ENCODE measurements at regions not wholly inside any gene's neighbourhood (a gene's known extent, or its start where the extent isn't known, plus 50 kb on each side); places are given as distances from the start of the nearest gene placed in this dataset.

DNA sequence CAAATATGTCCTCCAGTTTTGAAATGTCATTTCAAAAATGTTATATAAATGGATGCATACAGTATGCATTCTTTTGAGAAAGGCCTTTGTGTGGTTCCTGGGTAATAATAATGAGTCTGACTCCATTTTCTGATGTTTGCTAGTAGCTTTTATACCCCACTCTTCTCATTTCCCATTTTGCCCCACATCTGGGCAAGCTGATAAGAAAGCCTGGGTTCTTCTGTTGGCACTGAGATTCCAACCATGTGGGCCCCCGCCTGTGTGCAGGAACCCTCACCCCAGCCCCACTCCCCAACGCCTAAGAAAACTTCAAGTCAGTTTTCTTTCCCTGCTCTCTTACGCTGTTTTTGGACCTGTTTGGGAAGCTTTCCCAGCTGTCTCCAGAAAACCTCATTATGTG, 89.4 kb downstream of the SNX18 start:
- TF ChIP-seq, protein P1, sequence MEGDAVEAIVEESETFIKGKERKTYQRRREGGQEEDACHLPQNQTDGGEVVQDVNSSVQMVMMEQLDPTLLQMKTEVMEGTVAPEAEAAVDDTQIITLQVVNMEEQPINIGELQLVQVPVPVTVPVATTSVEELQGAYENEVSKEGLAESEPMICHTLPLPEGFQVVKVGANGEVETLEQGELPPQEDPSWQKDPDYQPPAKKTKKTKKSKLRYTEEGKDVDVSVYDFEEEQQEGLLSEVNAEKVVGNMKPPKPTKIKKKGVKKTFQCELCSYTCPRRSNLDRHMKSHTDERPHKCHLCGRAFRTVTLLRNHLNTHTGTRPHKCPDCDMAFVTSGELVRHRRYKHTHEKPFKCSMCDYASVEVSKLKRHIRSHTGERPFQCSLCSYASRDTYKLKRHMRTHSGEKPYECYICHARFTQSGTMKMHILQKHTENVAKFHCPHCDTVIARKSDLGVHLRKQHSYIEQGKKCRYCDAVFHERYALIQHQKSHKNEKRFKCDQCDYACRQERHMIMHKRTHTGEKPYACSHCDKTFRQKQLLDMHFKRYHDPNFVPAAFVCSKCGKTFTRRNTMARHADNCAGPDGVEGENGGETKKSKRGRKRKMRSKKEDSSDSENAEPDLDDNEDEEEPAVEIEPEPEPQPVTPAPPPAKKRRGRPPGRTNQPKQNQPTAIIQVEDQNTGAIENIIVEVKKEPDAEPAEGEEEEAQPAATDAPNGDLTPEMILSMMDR (optimal IDR thresholded peaks at IDR 0.05 in 1 of 3, IDR thresholded peaks at IDR 0.05 in 1 of 3, conservative IDR thresholded peaks at IDR 0.05 in 1 of 3; ENCODE audit: extremely low read depth in 1 of 3, insufficient read depth in 2 of 3, low read length in 3 of 3), result no peak
- TF ChIP-seq EZH2 (IDR thresholded peaks at IDR 0.05; ENCODE audit: low read length), result no peak

All from keratinocyte (primary cell).